ENCODE measurements at regions not wholly inside any gene's neighbourhood (a gene's known extent, or its start where the extent isn't known, plus 50 kb on each side); places are given as distances from the start of the nearest gene placed in this dataset.
"Not testable (repeated sequence)": the region's sequence is repeated elsewhere in the genome, so short reads cannot be mapped to it uniquely, and the experiment has no call there.

GRCh38 chr12:25424211-25424731 is 128.8 kb downstream of the LMNTD1 start:
- DNase-seq, result peak; percentile 72

DNA sequence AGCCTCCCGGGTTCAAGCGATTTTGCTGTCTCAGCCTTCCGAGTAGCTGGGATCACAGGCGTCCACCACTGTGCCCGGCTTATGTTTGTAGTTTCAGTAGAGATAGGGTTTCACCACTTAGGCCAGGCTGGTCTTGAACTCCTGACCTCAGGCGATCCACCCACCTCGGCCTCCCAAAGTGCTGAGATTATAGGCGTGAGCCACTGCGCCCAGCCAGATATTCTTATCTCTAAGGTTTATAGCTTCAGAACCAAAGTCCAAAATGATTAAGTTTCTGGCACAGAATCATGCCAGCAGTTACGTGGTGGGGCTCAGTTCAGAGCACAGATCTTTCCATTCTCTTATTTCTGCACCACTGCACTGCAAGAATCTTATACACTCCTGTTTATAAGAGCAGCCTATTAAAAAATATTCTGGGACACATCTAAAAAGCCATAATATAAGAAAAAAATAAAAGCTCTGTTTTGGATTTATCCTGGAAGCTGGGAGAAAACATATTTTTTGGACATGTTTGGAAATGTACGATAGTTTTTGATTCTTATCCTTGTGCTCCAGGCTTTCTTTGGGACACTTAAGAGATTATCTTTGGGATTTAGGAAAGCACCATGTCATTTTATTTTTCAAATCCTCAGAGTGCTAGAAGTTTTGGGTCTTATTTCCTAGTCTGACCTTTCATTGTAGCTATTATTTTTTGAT is 129.6 kb downstream of the LMNTD1 start:
- no peak for DNase-seq

DNA sequence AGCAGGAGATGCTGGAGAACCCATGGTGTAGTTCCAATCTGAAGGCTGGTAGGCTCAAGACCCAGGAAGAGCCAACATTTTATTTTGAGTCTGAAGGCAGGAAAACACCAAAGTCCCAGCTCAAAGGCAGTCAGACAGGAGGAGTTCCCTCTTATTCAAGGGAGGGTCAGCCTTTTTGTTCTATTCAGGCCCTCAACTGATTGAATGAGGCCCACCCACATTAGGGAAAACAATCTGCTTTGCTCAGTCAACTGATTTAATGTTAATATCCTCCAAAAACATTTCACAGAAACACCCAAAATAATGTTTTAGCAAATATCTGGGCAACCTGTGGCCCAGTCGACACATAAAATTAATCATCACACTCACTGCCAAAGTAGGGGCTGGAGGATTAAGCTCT is 130.8 kb downstream of the LMNTD1 start:
- DNase-seq, result peak; percentile 18

DNA sequence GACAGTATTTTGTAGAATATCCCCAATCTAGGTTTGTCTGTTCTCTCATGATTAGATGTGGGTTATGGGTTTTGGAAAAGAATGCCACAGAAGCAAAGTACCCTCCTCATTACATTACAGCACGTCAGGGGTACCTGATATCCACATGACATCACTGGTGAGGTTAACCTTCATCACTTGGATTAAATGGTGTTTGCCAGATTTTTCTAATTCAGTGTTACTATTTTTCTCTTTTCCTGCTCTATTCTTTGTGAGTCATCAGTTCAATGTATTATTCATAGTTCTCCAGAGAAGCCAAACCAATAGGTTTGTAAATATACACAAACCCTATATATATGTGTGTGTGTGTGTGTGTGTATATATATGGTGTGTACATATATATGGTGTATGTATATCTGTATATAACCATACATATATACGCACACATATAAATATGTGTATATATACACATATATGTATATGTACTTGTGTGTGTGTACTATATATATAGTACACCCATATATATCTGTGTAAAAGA is 131.4 kb downstream of the LMNTD1 start:
- peak; percentile 13 for DNase-seq

- no peak for DNase-seq
These were observed 133.0 kb downstream of the LMNTD1 start for GRCh38 chr12:25420116-25420515.

DNA sequence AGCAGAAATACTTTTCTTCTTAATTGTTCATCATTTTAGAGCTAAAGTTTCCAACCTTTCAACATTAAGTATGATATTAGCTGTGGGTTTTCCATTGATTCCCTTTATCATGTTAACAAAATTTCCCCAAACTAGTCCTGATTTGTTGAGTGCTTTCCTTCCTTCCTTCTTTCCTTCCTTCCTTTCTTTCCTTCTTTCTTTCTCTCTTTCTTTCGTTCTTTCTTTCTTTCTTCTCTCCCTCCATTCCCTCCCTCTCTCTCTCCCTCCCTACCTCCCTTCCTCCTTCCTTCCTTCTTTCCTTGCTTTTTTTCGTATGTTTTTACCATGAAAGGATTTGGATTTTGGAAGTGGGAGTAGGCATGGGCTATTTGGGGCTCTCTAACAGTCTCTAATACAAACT is 133.5 kb downstream of the LMNTD1 start:
- no peak for DNase-seq

- DNase-seq, result peak; percentile 21
These were observed 136.0 kb downstream of the LMNTD1 start for GRCh38 chr12:25417071-25417470.

- DNase-seq, result peak; percentile 8
These were observed 136.6 kb downstream of the LMNTD1 start for GRCh38 chr12:25416516-25416915.

DNA sequence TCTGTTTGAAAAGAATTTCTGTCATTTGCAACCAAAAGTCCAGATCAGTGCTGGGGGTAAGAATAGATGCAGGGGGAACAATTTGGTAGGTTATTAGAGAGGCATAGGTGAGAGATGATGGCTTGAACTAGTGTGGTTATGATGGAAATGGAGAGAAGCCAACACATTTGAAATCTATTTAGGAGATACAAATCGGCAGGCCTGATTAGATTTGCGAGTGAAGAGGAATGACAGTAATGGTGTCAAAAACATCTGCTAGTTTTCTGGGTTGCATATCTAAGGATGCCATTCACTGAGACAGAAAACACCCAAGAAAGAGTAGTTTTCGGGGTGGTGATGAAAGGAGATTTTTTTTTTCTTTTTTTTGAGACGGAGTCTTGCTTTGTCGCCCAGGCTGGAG is 138.1 kb downstream of the LMNTD1 start:
- DNase-seq, result no peak

GRCh38 chr12:25412735-25413134 is 140.3 kb downstream of the LMNTD1 start:
- DNase-seq, result no peak

DNA sequence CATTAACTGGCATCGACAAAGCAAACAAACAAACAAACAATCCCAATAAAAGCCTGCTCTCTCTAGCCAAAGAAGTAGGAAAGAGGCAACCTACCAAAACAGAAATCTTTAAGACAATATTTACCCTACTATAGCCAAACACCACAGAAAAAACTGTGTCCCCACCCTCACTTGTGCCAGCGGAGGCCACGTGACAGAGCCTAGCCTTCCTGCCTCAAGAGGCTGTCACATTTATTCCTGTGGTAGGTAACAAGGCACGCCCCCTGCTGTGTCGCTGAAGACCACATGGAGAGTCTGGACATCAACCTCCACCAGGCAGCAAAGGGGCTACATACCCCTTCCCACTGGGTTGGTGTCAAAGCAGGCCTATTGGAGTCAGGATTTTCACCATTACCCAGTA is 148.1 kb downstream of the LMNTD1 start:
- DNase-seq, result no peak

GRCh38 chr12:25401547-25402345 is 151.0 kb upstream of the KRAS start:
- peak; percentile 29 for DNase-seq

DNA sequence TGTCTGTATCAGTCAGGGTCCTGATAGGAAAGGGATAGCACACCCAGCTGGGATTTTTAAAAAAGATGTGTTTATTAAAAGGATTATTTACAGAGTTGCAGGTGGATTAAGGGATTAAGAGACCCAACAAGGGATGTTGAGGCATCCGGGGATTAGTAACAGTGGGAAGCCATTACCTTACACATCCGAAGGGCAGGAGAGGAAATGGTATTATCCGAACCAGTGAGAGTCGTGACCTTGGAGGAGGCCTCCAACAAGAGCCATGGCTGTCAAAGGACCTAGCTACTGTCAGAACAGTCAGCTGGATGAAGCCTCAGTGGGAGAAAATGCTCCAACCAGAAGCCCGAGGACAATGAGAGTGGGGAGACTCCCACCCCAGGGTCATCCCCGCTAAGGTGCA is 146.3 kb upstream of the KRAS start:
- no peak for DNase-seq

DNA sequence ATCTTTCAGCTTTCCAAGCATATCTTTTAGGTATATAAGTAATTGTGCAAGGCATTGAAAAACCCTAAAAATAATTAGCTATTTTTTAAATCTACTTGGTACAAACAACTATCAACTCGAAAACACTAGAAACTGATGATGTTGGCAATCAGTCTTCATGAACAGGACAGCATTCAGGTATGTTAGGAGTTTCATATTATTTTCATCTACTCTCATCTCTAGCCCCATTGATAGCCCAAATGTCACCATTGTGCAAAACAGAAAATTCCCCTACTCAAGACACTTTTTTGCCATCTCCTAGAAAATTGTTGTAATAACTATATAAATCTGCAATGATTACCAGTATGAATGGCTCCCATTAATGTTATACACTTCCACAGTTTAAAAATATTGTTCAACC is 144.5 kb upstream of the KRAS start:
- no peak for DNase-seq

GRCh38 chr12:25394775-25395174 is 144.0 kb upstream of the KRAS start:
- DNase-seq, result not testable (repeated sequence)

DNA sequence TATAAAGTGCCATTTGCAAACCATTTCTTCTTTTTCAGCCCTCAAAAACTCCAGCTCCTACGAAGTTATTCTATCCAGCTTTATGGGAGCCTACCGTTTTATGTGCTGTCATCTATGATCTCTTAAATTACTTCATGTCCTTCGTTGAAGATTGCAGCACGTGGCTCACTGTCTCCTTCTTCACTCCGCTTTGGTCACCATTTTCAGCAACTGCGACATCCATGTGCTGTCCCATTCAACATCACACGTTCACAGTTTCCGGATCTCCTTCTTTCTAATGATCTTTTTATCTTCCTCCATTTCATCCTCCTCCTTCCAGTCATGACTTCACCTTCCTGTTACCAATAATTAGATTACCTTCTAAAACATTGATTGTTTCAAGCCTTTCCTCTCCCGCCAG is 143.3 kb upstream of the KRAS start:
- no peak for DNase-seq

DNA sequence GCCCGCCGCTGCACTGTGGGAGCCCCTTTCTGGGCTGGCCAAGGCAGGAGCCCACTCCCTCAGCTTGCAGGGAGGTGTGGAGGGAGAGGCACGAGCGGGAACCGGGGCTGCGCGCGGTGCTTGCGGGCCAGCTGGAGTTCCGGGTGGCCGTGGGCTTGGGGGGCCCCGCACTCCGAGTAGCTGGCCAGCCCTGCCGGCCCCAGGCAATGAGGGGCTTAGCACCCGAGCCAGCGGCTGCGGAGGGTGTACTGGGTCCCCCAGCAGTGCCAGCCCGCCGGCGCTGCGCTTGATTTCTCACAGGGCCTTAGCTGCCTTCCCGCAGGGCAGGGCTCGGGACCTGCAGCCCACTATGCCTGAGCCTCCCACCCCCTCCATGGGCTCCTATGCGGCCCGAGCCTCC is 140.6 kb upstream of the KRAS start:
- not testable (repeated sequence) for DNase-seq

DNA sequence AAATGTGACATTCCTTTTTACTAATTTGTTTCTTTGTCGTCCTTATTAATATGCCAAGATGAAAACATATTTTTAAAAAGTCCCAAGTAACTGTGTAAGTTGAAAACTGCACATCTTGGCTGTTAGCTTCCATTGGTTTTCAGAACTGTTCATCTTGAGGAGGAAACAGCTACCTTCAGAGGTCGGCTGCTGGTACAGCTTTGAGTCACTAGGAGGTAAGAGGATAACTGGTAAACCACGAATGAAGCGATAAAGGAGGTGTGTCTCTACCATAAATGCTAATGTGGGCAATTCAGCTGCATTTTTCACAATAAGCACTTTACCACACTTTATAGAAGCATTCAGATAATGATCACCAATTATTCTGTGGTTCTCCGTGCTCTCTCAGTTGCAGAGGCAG is 137.5 kb upstream of the KRAS start:
- DNase-seq, result no peak

GRCh38 chr12:25387732-25388050 is 137.0 kb upstream of the KRAS start:
- DNase-seq, result no peak

- DNase-seq, result peak; percentile 89
These were observed 136.4 kb upstream of the KRAS start for GRCh38 chr12:25386831-25387731.

DNA sequence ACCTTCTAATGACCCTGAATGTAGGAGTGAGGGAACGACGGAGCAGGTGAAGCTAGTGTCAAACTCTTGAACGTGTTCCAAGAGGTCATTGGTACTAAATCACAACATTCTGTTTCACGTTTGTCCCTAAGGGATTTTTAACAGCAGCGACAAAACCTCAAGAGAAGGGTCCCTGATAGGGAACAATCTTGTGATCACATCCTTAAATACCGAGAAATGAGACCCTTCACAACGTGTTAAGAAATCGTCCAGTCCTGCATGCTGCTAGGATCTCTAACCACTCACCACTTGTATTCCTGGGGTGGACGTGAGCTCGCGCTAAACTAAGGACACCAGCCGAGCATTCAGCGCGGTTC is 134.1 kb upstream of the KRAS start:
- DNase-seq, result no peak

DNA sequence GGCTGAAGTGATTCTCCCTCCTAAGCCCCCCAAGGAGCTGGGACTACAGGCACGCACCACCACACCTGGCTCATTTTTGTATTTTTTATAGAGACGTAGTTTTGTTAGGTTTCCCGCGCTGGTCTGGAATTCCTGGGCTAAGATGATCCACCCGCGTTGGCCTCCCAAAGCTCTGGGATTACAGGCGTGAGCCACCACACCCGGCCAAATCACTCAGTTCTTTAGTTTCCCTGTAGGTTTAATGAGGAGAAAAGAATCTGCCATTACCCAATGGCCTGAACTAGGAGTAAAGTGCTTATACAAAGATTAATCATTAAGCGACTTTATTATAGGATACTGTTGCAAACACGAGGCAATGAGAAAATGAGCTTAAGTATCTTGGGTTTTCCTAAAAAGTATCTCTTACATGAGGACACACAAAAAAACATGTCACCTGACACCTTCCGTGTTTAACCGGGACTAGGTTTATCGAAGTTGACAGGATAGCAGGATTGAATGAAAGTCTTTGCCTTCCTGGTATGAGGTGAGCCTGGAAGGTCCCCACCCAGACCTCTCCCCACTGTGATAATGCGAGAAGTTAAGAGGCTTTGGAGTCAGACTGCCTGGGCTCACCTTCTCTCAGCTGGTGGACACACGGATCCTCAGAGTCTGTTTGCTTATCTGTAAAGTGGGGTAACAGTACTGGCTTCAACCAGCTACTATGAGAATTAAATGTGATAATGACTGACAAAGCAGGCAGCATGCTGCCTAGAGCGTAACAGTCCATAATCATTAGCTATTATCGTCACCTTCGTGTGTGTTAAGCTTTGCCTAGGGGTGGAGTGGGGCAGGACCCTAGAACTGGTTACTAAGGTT is 133.5 kb upstream of the KRAS start:
- no peak for DNase-seq
